T-helper 22 cell (primary cell): ENCODE measurements at regions not wholly inside any gene's neighbourhood (a gene's known extent, or its start where the extent isn't known, plus 50 kb on each side); places are given as distances from the start of the nearest gene placed in this dataset.
A peak's percentile ranks its signal among the peaks of the same experiment; 100 is the strongest.

Source experiments
- DNase-seq: peaks from one replicate; pipeline ENCODE4 v3.0.0-alpha.2; 2020; ENCODE audit warnings: low read depth

- no peak for DNase-seq
These were observed 524.5 kb downstream of the MATN1 start for GRCh38 chr1:30198795-30199403.

GRCh38 chr1:30198451-30198760, 525.0 kb downstream of the MATN1 start:
- DNase-seq, result no peak

DNA sequence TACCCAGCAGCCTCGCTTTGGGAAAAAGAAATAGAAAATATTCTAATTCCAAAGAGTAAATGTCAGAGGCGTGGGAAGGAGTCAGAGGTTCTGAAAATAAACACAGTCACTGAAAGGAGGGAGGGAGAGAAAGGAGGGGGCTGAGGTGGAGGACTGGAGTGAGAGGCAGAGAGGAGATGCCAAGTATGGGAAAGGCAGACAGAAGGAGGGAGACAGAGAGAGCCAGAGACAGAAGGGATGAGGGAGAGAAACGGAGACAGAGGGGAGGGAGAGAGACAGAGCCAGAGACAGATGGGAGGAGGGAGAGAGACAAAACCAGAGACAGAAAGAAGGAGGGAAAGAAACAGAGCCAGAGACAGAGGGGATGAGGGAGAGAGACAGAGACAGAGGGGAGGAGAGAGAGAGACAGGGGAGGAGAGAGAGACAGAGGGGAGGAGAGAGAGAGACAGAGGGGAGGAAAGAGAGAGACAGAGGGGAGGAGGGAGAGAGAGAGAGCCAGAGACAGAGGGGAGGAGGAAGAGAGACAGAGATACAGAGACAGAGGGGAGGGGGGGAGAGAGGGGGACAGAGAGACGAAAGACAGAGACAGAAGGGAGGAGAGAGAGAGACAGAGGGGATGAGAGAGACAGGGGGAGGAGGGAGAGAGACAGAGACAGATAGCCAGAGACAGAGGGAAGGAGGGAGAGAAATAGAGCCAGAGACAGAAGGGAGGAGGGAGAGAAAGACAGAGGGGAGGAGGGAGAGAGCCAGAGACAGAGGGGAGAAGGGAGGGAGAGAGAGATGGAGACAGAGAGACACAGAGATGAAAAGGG, 525.5 kb downstream of the MATN1 start:
- DNase-seq, result no peak

- DNase-seq, result no peak
These were observed 526.3 kb downstream of the MATN1 start for GRCh38 chr1:30196872-30197638.

DNA sequence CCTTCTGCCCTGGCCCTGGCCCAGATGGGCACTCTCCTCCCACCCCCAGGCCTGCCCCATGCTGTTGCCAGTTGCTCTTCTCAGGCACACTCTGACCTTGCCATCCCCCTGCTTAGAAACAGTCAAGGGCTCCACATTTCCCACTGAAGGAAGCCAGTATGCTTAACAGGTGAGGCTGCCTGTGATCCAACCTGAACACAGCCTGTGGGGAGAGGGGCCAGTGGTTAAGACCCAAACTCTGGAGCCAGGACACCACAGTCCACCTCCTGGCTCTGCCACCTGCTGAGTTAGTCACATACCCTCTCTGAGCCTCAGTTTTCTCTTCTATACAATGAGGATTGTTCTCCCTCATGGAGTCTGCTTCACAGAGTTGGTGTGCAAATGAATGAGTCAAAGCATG, 526.9 kb downstream of the MATN1 start:
- DNase-seq, result no peak

- DNase-seq, result no peak
These were observed 527.8 kb downstream of the MATN1 start for GRCh38 chr1:30195424-30196134.

DNA sequence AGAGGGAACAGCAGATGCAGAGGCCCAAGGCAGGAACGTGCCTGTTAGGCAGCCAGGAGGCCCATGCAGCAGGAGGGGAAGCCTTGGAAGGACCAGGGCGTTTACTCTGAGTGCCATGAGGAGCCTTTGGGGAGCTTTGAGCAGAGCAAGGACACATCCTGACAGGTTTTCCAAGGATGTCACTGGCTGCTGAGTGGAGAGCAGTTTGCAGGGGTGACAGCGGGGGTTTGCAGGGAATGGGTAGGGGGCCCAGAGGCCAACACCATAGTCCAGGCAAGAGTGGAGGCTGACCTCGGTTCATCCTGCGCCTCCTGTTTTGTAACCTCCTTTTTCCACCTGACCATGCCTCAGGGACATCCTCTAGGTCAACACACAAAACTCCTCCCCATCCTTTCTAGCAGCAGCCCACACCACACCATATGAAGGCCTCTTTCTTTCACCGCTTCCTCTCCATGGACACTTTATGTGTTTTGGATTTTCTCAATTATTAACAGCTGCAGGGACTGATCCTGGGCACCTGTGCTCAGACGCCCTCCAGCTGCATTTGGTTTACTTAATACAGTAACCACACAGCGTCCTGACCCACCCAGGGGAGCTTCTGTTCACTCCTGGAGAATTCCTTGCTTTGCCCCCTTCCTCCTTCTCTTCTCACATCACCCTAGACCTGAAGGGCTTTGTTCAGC, 528.5 kb downstream of the MATN1 start:
- DNase-seq, result no peak

DNA sequence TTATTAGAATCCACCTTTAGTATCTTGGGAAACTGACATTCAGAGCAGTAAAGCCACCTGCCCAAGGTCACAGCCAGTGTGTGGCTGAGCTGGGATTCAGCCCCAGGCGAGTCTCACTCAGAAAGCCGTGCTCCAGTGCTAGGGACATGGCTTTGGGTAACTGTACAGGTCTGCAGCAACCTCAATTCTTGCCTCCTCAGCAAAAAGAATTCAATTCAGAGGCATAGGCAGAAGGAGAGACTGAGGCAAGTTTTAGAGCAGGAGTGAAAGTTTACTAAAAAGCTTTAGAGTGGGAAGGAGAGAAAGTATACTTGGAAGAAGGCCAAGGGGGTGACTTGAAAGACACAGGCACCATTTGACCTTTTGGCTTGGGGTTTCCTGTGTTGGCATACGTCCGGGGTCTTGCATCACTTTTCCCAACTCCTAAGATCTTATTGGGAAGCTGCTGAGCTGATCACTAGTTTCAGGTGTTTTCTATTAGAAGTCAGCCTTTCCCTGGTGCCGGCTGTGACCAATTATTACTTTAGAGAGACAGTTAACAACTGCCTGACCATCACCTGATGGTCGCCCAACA, 529.3 kb downstream of the MATN1 start:
- DNase-seq, result no peak

GRCh38 chr1:30192969-30193630, 530.3 kb downstream of the MATN1 start:
- no peak for DNase-seq

DNA sequence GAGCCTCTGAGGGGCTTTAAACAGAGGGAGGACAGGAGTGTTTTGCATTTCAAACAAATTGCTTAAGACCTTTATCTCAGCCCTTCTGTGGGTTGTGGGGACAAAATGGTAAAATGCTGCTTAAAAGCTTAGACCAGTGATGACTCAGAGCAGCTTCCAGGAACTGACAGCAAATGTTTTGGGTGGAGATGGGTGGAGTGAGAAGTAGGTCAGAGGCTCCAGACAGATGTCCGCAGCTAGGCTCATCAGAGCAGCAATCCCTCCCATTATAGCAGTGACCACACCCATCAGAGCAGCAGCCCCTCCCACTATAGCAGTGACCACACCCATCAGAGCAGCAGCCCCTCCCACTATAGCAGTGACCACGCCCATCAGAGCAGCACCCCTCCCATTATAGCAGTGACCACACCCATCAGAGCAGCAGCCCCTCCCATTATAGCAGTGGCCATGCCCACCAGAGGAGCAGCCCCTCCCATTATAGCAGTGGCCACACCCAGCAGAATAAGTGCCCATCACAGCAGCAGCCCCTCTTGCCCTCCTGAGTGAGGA, 532.2 kb downstream of the MATN1 start:
- peak; percentile 11 for DNase-seq

DNA sequence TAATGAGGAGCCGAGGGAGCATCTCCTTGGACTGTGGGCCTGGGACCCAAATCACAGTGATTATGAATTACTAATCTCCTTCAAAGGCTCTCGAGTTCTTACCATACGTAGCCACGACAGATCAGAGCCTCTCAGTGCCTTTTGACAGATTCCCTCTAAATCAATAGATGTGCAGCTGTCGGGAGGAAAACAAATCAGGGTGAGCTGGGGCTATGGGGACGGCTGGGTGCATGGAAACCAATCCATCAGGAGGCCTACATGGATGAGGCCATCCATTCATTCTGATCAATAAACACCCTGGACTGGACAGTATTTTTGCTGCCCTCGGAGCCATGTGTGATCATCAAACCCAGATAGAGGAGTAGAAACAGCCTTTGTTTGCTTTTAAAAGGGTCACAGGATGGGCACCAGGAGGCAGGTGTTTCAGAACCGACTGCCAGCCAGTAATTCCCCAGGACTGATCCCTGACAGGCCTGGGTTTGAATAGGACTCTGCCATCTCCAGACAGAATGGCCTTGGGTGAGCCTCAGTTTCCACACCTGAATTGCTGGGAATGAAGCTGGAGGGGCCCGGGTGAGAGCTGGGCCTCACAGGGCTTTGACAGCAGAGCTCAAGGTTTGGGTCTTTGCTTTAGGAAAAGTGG, 532.8 kb downstream of the MATN1 start:
- no peak for DNase-seq

- DNase-seq, result no peak
These were observed 533.4 kb downstream of the MATN1 start for GRCh38 chr1:30189818-30190500.

- DNase-seq, result no peak
These were observed 534.4 kb downstream of the MATN1 start for GRCh38 chr1:30188999-30189398.

DNA sequence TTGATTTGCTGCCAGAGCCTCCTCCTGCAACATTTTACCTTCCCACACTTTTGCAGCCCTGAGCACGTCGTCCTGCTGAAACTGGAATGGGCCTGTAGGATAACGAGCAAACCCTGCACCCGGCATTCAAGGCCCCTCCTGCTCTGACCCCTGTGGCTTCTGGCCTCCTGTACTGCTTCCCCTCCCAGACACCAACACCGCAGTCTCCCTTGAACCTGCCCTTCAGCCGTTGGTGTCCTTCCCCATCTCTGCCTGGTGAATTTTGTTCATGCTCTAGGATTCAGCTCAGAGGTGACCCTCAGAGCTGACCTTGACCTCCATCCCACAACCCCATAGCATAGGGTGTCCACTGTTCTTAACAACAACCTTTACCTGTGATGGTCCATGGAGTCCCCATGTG, 535.1 kb downstream of the MATN1 start:
- no peak for DNase-seq

GRCh38 chr1:30187413-30188023, 535.9 kb downstream of the MATN1 start:
- DNase-seq, result no peak

GRCh38 chr1:30186586-30186985, 536.8 kb downstream of the MATN1 start:
- no peak for DNase-seq

DNA sequence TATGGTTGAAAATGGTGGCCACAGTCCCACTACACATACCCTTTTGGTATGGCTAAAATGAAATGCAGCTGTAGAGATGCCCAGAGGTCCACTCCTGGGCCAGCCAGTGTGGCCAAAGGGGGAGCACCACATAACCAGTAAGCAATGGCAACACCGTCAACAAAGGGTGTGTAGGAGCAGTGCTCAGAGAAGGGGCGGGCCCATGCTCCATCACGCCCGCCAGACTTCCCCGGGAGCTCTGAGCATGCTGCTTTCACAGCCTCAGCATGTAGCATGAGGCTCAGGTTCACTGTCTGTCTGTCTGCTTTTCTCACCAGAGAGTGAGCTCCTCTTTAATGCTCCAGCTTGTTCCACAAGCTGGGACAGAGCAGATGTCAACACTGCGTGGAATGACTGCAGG, 537.6 kb downstream of the MATN1 start:
- no peak for DNase-seq

GRCh38 chr1:30185313-30185712, 538.1 kb downstream of the MATN1 start:
- no peak for DNase-seq
